Smooth muscle cell (in vitro differentiated cells): ENCODE measurements at regions not wholly inside any gene's neighbourhood (a gene's known extent, or its start where the extent isn't known, plus 50 kb on each side); places are given as distances from the start of the nearest gene placed in this dataset.

Experiments
- DNase-seq: peaks from one replicate; lab custom pipeline; 2025; ENCODE audit not compliant: unreplicated experiment; lab: John Stamatoyannopoulos, UW
- H2AFZ ChIP-seq: fragments of 200-600 bp; sonication (generic); 2 replicates; pipeline ENCODE4 v1.6.0; 2016; ENCODE audit warnings: antibody characterized with exemption, low read depth, mild to moderate bottlenecking
- H3F3A ChIP-seq: fragments of 200-600 bp; sonication (generic); 2 replicates; pipeline ENCODE4 v1.6.0; 2017; ENCODE audit warnings: antibody characterized with exemption, low read depth
- H3K27ac ChIP-seq: fragments of 200-600 bp; sonication (generic); 2 replicates; pipeline ENCODE4 v1.5.1; 2016; ENCODE audit warnings: low read depth, mild to moderate bottlenecking
- H3K27me3 ChIP-seq: fragments of 200-600 bp; sonication (generic); 2 replicates; pipeline ENCODE4 v1.6.1; 2016; ENCODE audit warnings: low read depth, mild to moderate bottlenecking
- H3K36me3 ChIP-seq: fragments of 200-600 bp; sonication (generic); 2 replicates; pipeline ENCODE4 v1.5.1; 2016; ENCODE audit warnings: low read depth
- H3K4me1 ChIP-seq: fragments of 200-600 bp; sonication (generic); 2 replicates; pipeline ENCODE4 v1.5.1; 2016; ENCODE audit warnings: low read depth
- H3K4me2 ChIP-seq: fragments of 200-600 bp; sonication (generic); 2 replicates; pipeline ENCODE4 v1.6.0; 2016; ENCODE audit warnings: mild to moderate bottlenecking
- H3K4me3 ChIP-seq: fragments of 200-600 bp; sonication (generic); 2 replicates; pipeline ENCODE4 v1.5.1; 2016; ENCODE audit warnings: mild to moderate bottlenecking
- H3K79me2 ChIP-seq: fragments of 200-600 bp; sonication (generic); 2 replicates; pipeline ENCODE4 v1.6.0; 2016; ENCODE audit warnings: low read depth, mild to moderate bottlenecking
- H3K9ac ChIP-seq: fragments of 200-600 bp; sonication (generic); 2 replicates; pipeline ENCODE4 v1.6.0; 2016; ENCODE audit warnings: low read depth
- H3K9me3 ChIP-seq: fragments of 200-600 bp; sonication (generic); replicated peaks from 2 replicates; pipeline ENCODE4 v1.5.1; 2016; ENCODE audit warnings: low read depth
- H4K20me1 ChIP-seq: fragments of 200-600 bp; sonication (generic); 2 replicates; pipeline ENCODE4 v1.6.0; 2016; ENCODE audit warnings: low read depth
- WGBS: methylation state at CpG from one replicate; pipeline ENCODE4 v1.1.7; 2016; ENCODE audit warnings: low lambda C conversion rate; 5-methylcytosine and 5-hydroxymethylcytosine counted together
- TF ChIP-seq, protein P1 (sequence below): fragments of 200-600 bp; sonication (generic); IDR thresholded peaks from 2 replicates; pipeline ENCODE4 v1.5.1; 2017; ENCODE audit warnings: borderline replicate concordance, mild to moderate bottlenecking, antibody characterized with exemption; ENCODE audit not compliant: insufficient read depth, poor library complexity, severe bottlenecking

DNA sequence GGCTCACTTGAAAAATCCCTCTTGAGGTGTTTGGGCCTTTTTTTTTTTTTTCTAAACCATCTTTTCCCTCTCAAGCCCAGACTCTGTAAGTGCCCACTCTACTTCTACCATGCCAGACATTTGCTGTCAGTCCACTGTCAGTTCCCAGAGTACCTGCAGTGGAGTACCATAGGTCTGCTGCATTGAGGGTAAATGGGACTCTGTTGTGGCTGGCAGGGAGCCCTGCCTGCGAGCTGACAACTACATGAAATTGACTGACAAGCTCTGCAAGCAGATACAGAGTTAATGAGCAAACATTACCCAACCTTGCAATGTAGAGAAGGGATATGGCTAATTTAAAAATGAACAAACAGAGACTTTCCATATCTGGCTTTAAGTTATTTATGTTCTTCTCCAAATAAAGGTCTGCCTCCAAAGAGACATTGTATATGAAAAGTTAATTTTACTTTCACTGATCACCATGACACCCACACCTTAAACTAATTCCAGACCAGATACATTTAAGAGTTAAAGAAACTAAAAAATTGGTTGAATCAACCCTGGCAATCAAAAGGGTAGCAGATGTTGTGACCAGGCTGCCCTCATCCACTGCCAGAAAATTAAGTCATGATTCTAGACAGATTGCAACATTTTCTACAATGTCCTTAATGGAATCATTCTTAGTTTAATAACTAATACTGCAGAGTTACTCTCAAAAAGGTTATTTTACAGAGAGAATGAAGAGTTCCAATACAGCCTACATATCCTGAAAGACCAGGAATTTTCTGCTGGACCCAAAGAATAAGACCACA is 100.4 kb upstream of the PAM start:
- H3K4me1 ChIP-seq = no peaks in the 10 kb centered on the region
- no peaks in the 10 kb centered on the region for H3K27me3 ChIP-seq
- TF ChIP-seq, protein P1, sequence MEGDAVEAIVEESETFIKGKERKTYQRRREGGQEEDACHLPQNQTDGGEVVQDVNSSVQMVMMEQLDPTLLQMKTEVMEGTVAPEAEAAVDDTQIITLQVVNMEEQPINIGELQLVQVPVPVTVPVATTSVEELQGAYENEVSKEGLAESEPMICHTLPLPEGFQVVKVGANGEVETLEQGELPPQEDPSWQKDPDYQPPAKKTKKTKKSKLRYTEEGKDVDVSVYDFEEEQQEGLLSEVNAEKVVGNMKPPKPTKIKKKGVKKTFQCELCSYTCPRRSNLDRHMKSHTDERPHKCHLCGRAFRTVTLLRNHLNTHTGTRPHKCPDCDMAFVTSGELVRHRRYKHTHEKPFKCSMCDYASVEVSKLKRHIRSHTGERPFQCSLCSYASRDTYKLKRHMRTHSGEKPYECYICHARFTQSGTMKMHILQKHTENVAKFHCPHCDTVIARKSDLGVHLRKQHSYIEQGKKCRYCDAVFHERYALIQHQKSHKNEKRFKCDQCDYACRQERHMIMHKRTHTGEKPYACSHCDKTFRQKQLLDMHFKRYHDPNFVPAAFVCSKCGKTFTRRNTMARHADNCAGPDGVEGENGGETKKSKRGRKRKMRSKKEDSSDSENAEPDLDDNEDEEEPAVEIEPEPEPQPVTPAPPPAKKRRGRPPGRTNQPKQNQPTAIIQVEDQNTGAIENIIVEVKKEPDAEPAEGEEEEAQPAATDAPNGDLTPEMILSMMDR = no peak
- H3K79me2 ChIP-seq = no peaks in the 10 kb centered on the region
- 83% methylated on average over 1 of the region's 1 CpG for WGBS
- H3K4me3 ChIP-seq = no peak overlapping the region
- H3K27ac ChIP-seq = no peak overlapping the region
- no peaks in the 10 kb centered on the region for H3F3A ChIP-seq
- DNase-seq = no peak
- no peak overlapping the region for H3K4me2 ChIP-seq
- H3K9me3 ChIP-seq = no peaks in the 10 kb centered on the region
- H3K9ac ChIP-seq = no peak overlapping the region
- H4K20me1 ChIP-seq = no peaks in the 10 kb centered on the region
- no peaks in the 10 kb centered on the region for H3K36me3 ChIP-seq
- H2AFZ ChIP-seq = no peak overlapping the region

DNA sequence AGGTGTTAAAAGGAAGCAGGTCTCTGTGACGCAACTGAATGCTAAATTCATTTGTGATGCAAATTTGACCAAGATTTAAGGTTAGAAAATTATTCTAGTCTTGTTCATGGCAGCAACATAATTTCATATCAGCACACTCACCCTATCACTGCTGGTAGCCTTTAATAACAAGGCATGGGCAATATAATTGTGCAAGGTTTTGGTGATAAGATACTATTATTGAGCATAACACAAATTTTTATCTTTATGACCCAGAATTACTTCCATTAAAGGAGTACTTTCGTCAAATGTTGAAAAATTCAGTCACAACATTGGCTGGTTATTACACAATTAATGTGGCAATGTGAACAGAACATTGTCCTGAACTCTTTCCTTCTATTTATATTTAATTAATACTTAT is 96.0 kb upstream of the PAM start:
- WGBS = 59% methylated on average over 2 of the region's 2 CpGs
- Histone ChIP-seq H3K27me3 (no peaks in the 10 kb centered on the region), H3K9ac (no peak overlapping the region), H4K20me1 (no peaks in the 10 kb centered on the region), H3K36me3 (no peaks in the 10 kb centered on the region), H3F3A (no peaks in the 10 kb centered on the region), H3K27ac (no peak overlapping the region), H2AFZ (no peak overlapping the region), H3K79me2 (no peaks in the 10 kb centered on the region), H3K4me2 (no peak overlapping the region), H3K4me3 (no peak overlapping the region), H3K4me1 (no peaks in the 10 kb centered on the region), H3K9me3 (no peaks in the 10 kb centered on the region)
- DNase-seq = no peak
- TF ChIP-seq, protein P1 = no peak

DNA sequence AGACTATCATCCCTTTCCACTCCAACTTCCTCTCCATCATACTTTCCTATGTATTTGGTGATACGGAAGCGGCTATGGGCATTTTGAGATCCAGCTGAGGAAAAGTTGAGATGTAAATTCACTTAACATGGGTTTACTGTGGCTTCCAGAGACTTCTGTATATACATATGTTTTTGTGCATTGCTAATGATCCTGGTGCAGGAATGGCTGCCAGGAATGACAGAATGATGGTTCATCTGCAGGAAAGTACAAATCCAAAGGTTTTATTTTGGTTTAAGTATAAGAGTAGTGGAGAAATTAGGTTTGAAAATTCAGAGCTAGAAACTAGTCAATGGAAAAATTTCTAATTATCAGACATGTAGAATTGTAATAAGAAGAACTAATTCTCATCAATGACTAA is 95.0 kb upstream of the PAM start:
- Histone ChIP-seq H4K20me1 (no peaks in the 10 kb centered on the region), H3K79me2 (no peaks in the 10 kb centered on the region), H2AFZ (no peak overlapping the region), H3K4me3 (no peak overlapping the region), H3K4me2 (no peak overlapping the region), H3K27ac (no peak overlapping the region), H3F3A (no peaks in the 10 kb centered on the region), H3K4me1 (peaks cover 7% of the 10 kb centered on the region), H3K9ac (no peak overlapping the region), H3K36me3 (no peaks in the 10 kb centered on the region), H3K9me3 (no peaks in the 10 kb centered on the region), H3K27me3 (no peaks in the 10 kb centered on the region)
- TF ChIP-seq, protein P1 = no peak
- no peak for DNase-seq
- WGBS = 99% methylated on average over 2 of the region's 2 CpGs
